ELR (cell line): ENCODE measurements at regions not wholly inside any gene's neighbourhood (a gene's known extent, or its start where the extent isn't known, plus 50 kb on each side); places are given as distances from the start of the nearest gene placed in this dataset.

Experiments used
- DNase-seq: peaks from one replicate; pipeline ENCODE4 v3.0.0-alpha.2; 2015; ENCODE audit warnings: low read depth

DNA sequence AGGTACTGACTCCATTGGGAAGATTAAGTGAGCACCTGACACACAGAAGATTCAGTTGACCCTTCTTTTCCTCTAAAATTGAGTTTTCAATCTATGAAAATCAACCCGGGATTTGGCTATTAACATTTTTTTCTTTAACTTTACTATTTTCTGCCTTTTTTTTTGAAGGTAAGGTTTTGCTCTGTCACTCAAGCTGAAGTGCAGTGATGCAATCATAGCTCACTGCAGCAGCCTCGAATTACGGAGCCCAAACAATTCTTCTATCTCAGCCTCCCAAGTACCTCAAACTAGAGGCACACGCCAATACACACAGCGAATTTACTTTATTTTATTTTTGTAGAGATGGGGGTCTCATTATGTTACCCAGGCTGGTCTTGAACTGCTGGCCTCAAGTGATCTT lies 1029.5 kb downstream of the MCTP2 start:
- no peak for DNase-seq

DNA sequence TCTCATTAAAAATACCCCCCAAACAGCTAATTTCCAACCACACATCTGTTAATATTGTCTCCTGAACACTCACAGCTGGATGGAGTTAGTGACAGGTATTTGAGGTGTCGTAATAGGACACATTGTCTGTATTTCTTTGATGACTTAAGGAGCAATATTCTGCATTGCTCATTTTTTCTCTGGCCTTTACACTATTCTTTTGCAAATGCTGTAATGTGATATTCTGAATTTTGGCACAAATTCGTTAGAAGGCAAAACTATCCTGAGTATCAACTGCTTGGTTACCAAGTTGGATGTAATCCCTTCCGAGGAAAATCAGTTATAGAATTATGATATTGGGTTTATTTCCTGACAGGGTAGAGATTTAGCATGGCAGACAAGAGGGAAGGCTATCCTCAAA lies 1030.2 kb downstream of the MCTP2 start:
- no peak for DNase-seq

DNA sequence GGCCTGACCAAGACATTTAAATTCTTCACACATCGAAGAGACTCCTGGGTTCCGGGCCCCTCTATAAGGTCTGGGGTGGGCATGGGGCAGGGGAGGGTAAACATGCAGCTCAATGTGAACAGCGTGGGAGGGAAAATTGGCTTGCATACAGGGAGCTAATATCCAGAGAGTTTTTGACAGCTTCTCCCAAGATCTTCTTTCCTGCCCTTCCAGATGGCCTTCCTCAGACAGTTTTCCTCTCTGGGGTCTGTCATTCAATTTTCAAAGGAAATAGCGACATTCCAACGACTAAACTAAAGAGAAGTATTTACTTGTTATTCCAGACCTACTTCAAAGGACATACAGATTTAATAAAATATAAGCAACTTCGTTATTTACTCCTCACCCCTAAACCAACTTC lies 1030.6 kb downstream of the MCTP2 start:
- DNase-seq = no peak

DNA sequence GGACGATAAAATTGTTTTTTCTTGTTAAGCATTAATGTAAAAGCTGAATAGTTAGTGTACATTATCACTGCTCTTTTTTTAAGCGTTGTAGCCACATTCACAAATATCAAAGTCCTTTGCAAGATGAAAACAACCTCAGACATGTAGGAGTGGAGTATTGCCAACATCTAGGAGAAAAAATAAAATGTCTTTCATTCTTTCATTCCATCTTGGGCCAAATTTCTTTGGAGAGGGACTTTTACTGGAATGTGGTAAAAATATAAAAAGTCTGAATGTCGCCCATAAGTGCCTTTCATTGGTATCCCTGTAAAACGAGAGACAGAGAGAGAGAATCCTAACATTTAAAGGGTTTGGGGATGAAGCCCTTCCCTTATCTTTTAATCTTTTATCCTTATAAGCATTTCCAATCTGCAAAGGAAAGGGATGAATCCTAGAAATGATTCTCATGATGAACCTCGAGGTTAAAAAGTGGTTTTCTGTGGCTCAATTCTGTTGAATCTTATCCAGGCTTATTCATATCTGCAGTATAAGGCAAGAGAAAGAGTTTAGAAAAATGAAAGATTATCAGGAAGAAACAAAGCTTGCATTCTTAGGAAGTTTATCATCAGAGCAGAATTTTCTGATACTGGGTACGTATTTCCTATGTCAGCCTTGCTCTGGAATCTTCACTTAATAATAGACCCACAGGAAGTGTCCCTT lies 1031.7 kb downstream of the MCTP2 start:
- peak; percentile 72 for DNase-seq

DNA sequence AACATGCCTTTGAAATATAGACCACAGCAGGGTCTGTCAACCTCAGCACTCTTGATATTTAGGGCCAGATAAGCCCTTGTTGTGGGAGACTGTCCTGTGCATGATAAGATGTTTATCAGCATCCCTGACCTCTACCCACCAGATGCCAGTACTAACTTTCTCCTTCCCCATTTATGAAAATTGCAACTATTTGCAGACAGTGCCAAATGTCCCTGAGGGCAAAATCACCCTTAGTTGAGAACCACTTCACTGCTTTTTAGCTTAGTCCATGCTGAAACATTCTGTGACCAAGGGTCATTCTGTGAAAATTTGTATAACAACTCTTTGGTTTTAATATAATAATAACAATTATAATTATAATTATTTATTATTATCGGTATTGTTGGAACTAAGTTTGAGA lies 1032.4 kb downstream of the MCTP2 start:
- peak; percentile 17 for DNase-seq

DNA sequence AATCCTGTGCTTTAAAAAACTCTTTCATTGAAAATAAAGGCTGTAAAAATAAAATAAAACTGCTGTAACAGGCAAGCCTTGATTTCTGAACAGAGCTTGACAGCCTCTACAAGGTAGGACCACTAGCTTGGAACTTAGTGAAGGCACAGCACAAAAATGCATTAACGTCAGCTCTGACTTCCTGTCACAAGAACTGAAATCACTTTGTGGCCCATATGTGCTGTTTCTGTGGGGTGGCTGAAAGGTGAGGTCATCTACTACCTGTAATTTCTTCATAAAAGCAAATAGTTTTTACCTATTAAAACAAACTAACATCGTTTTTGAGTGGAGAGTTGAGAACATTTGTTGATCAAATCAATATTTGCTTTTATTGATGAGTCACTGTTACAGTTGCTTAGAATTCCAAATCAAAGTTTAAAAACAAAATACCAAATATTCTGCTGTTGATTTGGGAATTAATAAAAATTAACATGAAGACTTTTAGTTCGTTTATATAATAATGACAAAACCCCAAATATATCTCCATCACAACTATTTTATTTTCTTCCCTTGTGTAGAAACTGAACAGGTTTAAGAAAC lies 1034.1 kb downstream of the MCTP2 start:
- DNase-seq = no peak

DNA sequence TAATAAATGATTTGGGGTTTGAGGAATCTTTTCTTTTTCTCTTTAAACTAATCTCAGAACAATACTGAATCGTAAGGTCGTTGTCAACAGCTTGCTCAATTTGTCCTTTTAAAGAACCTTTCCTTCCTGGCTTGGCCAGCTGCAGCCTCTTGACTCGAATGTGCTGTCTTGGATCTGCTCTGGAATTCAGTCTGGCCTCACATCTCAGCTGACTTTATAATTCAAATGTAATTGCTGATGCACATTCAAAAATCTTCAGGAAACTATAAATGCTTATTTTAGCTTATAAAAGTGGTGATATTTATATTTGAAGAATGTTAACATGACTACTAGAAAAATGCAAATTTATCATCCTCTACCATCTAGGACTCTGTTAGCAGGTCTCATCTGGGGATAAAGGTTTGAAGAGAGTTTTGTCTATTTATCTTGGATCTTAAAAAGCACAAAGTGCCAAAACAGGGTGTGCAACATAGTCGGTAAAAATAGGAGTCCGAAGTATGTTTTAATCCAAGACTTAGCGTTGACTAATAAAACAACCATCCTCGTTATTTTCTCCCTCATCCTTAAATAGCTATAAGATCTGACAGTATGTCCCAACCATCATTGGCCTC lies 1035.2 kb downstream of the MCTP2 start:
- DNase-seq = no peak

DNA sequence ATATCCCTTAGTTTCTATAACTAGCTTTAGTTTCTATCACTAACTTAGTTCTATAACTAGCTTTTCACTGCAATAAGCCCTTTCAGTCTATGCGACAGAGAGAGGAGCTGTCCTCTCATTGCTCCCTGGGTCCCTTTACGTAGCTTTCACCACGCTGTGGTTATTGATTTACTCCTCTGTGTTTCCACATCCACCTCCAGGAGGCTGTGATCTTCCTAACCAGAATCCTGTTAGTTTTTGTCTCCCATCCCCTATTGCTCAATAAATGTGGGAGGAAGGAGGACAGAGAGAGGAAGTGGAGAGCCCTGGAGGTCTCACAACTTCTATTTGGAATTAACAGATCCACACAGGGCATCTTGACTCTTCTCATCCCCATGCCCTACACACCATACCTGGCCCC lies 1036.1 kb downstream of the MCTP2 start:
- no peak for DNase-seq

DNA sequence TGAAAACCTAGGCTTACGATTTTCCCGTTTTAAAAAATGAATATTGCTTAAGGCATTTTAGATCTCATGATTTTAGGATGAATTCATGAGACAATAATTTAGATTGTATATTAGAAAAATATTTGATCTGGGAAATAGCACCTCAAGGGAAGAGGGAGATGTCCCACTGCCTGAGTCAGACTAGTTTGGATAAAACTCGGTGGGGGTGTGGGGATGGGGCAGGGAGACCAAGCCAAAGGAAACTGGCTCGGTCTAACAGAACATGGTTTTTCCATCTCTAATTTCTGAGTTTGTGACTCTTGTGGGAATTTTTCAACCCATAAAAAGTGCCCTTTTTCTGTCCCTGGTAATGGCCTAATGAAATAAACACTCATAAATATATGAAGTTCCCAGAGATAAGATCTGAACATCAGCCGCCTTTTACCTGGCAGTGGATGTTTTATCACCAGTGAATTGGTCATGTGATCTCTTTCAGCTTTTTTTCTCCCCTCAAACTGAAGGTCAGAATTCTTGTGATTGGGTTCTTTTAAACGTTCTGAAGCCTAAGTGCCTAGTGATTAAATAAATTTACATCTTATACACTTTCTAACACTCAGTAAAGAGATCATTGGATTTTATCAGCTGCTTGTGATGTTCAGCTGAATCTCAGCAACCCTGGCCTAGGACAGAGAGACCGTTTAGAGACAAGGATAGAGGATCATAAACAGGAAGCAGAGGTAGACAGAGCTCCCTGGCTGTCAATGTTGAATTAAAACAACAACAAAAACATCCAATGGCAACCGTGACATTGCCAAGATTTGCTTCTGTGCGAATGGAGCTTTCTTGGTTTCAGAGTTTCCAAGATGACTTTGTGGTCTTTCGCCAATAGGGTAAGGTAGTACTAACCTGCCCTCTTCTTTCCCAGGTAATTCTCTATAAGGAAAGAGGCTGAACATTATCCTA lies 1038.2 kb downstream of the MCTP2 start:
- DNase-seq = no peak

DNA sequence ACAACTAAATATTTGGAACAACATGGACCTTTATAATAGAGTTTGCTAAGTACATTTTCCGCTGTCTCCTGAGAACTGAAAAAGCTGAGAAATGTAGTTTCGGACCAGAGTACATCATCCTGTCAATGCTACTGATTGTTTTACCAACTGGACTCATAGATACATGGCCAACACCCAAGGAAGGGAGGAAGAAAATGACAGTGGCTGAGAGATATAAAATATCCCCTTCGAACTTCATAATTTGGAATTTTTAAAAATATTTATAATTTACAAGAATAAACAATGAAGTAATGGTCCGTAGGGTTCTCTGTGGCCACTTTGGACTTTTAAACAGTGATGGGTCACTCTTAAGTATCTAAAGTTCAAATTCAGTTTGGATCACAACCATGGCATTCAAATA lies 1042.7 kb downstream of the MCTP2 start:
- no peak for DNase-seq

DNA sequence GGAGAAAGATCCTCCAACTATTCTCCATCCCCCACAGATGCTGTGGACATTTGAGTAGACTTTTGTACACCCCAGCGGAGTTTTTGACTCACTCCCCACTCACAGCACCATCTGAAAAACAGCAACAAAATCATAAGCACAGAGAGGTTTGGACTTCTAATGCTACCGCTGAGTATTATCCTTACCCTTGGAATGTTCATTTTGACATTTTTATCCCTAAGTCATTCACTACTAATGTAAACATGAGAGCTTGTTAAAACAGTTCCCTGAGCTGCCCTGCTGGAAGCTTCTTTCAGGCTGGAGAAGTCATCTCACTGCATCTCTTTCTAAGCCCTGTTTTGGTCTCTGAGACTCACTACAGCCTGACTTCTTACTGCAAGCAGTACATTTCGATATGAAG lies 1045.9 kb downstream of the MCTP2 start:
- DNase-seq = peak; percentile 77

DNA sequence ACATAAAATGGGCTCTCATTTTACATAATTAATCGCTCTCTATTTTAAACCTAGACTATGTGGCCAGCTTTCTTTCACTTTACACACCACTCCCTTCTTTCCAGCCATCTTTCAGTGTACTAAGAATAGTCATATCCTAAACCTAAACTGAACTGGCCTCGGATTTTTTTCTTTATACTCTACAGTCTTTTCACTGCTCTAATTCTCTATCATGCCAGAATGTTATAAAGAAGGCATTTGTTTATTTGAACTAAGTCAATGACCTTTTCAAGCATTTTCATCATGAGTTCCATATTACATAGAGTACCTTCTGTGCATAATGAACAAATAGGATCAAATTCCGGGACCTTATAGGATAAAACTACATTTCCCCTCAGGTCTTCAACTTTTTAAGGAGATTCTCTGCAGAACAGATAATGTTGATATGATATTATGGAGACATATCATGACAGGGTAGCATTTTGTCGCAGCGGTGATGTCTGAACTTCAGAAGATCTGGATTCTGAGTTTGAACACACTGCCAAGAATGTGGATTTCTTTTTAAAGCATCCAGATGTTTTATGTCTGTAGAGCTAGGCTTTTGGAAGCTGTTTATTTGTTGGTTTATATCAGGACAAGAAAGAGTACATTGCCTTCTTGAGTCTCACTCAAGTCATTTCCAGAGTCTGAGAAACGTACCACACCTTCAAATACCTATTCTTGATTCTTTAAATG lies 1047.3 kb downstream of the MCTP2 start:
- no peak for DNase-seq

DNA sequence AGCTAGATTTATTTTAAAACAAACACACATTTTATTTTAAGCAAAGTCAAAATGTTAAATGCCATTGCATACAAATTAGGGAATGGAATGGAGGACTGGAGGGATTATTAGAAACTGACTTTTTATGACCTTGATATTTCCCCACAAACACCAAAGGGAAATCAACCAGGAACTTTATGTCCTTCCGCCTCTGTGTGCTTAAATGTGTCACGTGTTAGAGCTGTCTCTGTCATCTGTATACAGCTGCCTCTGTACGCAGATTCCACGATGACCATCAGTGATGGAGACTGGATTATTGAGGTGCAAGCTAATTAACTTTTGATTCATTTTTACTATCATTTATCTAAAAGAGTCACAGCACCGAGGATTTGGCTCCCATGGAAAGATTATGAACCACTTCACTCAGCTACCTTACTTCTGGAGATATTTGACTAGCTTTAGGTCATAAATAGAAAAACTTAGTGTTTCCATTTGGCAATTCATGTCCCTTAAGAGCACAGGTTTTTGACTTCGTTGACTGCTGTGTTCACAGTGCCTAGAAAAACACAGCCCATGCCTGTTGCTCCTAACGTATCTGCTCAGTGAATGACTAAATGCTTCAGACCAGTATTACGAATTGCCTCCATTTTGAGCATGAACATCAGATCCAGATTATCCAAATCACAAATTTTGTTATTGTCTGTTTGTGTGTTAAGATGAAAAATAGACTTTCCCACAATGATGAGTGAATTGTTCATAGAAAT lies 1048.1 kb downstream of the MCTP2 start:
- no peak for DNase-seq

DNA sequence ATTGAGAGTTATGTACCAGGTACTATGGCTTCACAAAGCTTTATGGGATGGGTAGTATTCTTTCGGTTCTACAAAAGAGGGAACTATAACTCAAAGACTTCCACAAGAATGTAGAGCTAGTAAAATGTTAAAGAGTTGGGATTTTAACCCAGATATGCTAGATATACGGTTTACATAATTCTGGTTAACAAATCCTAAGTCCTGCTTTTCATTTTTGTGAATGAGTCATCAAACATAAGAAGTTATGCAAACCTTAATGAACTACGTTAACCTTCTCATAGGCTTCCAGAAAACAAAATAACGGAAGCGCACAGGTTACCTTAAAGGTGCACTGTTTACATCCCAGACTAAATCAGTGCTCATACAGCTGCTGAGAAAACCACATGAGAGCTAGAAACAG lies 1049.3 kb downstream of the MCTP2 start:
- DNase-seq = no peak

DNA sequence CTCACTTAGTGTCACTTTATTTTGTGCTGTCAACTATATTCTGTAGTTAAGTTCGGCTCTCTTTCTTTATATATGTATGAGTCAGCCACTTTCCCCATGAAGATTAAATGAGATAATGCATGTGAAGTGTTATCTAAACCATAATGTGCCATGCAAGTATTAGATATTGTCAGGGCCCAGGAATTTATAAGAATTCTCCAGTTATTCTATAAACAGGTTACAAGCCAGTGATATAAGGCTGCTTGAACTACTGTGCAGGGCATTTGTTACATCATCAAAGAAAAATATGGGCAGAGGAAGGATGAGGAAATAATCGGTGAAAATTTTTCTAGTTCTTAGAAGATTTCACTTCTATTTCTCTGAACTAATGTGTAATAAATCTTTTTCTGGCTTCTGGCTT lies 1049.0 kb upstream of the NR2F2 start:
- peak; percentile 30 for DNase-seq

DNA sequence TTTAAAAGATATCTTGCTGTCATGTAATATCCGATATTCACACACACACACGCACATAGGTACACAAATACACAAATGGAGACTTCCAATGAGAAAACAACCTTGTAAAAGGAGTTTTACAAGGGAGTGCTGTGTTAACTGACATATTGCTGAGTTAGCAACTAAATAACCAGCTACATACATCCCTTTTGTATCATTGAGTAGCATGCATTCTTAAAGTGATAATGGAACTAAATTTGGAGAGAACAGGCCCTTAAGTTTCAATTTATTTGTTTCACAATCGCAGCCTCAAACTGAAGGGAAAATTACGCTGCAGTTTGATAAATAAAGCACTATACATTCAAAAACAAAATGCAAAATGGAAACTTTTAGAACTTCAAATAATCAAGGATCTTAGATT lies 1046.0 kb upstream of the NR2F2 start:
- no peak for DNase-seq

DNA sequence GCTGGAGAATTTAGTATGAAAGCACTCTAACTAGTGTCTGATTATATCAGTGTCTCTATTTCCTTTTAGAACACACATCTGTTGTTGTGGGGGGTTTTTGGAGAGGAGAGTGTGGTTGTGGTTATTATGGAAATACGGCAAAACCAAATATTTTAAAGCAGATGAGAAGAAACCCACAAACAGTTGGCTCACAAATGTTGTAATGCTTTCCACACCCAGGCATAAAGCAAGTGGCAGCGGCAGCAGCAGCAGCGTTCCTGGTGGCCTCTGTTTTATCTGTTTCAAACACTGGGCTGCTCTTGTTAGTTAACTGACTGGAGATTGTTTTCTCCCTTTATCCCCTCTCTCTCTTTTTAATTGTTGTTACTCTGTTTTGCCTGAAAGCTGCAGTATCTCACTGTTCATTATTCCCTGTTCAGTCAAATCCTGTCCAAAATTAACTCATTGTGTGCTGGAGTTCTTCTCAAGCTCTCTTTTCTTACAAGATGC lies 1045.5 kb upstream of the NR2F2 start:
- no peak for DNase-seq

DNA sequence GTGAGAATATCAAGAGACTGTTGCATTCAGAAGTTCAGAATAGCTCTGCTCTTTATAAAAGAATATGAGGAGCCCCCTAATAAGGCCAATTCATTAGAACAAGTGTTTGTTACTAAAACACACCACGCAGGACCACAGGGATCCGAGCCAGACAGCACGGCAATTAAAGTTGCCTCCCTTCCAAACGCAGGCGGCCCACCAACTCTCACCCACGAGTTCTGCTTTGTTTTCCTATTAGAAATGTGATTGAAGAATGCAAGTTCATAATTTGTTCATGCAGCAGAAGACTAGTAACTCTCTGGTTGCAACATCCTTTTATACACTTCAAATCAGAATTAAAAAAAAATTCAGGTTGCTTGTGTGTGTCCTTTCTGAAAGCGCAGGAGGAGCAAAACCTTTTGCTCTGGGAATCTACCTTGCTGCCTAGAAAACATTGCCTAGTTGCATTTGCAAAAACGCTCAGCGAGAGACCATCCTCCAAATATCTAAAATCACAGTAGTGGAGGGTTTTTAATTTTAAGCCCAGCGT lies 1044.1 kb upstream of the NR2F2 start:
- no peak for DNase-seq

DNA sequence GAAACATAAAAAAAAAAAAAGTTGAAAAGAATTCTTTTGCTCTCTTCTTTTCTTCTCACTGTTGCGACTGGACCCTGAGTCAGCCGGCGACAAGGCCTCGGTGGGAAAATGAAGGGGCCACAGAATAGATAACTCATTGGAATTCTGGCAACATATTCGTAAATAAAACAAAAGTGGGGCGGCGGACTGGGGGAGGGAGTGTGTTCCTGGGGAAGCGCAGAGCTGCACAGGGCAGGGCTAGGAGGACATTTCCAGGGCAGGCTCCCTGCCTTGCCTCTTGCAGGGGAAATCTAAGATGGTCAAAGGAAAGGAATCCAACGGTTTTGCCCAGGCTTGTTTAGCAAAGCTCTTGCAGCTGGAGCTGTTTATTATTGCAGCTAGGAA lies 1042.8 kb upstream of the NR2F2 start:
- no peak for DNase-seq

DNA sequence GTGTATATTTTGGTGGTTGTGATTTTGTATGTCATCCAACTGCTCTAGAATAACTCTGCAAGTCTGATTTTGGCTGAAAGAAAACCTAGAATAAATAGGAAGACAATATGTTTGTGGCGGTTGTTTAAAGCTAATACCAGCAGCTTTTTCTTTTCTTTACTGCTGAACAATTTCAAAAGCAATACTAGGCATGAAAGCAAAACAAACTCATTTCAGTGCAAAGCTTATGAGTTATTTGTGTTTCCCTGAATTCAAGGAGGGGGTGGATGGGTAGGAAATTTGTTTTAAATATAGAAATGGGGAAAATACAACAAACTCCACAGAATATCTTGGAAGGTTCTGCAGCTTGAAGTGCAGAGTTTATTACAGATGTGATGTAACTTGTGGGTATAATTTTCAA lies 1041.9 kb upstream of the NR2F2 start:
- no peak for DNase-seq
